ENCODE measurements at regions not wholly inside any gene's neighbourhood (a gene's known extent, or its start where the extent isn't known, plus 50 kb on each side); places are given as distances from the start of the nearest gene placed in this dataset.

DNA sequence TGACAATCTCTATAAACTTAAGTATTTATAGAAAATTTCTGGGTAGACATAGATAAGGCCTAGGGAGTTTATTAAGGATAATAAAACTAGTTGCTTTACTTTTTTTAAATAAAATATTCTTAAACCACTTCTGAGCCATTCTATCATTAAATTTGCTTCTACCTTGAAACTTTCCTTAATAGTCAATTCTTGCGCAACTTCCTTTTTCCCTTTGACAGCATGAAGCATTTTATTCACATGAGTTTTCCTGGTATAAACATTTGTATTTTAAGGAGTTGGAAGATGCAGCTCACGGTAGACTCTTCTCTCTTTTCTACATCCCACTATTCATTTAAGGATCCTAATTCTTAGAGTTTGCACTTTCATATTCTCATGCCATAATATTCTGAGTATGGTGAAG lies 75.8 kb upstream of the DPH5 start:
- H3K9me3 ChIP-seq, result no peaks in the 10 kb centered on the region
- no peak overlapping the region for H3K4me3 ChIP-seq
- H3K36me3 ChIP-seq (ENCODE audit: low read depth, missing control alignments), result no peaks in the 10 kb centered on the region
- 71 to 90% methylated on average over 2 of the region's 2 CpGs for WGBS, 2 donors
- DNase-seq, result no peak
- no peaks in the 10 kb centered on the region for H3K27me3 ChIP-seq
- no peaks in the 10 kb centered on the region for H3K4me1 ChIP-seq
- intact Hi-C loops (cut with DNase I; ENCODE audit: low total_unique reads), result no loop called here
- TF ChIP-seq POLR2A (IDR thresholded peaks at IDR 0.05), result no peak
- TF ChIP-seq, protein P1, sequence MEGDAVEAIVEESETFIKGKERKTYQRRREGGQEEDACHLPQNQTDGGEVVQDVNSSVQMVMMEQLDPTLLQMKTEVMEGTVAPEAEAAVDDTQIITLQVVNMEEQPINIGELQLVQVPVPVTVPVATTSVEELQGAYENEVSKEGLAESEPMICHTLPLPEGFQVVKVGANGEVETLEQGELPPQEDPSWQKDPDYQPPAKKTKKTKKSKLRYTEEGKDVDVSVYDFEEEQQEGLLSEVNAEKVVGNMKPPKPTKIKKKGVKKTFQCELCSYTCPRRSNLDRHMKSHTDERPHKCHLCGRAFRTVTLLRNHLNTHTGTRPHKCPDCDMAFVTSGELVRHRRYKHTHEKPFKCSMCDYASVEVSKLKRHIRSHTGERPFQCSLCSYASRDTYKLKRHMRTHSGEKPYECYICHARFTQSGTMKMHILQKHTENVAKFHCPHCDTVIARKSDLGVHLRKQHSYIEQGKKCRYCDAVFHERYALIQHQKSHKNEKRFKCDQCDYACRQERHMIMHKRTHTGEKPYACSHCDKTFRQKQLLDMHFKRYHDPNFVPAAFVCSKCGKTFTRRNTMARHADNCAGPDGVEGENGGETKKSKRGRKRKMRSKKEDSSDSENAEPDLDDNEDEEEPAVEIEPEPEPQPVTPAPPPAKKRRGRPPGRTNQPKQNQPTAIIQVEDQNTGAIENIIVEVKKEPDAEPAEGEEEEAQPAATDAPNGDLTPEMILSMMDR (IDR thresholded peaks at IDR 0.05), result no peak
- H3K27ac ChIP-seq, result no peak overlapping the region

DNA sequence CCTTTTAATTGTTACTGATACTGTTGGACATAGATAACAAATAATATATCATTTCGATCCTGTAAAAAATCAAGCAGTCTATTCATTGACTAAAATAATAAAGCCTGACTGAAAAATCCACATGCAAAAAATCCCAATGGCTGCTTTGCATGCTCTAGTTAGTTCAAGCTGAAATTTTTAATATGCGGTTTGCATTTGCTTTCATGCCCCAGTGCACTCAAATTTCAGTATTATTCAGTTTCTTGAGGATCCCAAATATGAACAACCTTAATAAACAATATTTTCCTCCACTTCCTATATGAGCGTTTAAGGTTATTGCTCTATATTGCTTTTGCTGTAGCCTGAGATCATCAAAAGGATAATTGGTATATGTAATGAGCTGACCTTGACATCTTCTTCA lies 75.1 kb upstream of the DPH5 start:
- TF ChIP-seq, protein P1 (IDR thresholded peaks at IDR 0.05), result no peak
- no peak for TF ChIP-seq POLR2A (IDR thresholded peaks at IDR 0.05)
- intact Hi-C loops (cut with DNase I; ENCODE audit: low total_unique reads), result no loop called here
- Histone ChIP-seq H3K27ac (no peak overlapping the region), H3K36me3 (ENCODE audit: low read depth, missing control alignments) (no peaks in the 10 kb centered on the region), H3K4me3 (no peak overlapping the region), H3K9me3 (no peaks in the 10 kb centered on the region), H3K4me1 (no peaks in the 10 kb centered on the region), H3K27me3 (no peaks in the 10 kb centered on the region)
- 79 to 83% methylated on average over 3 of the region's 3 CpGs for WGBS, 2 donors
- no peak for DNase-seq

DNA sequence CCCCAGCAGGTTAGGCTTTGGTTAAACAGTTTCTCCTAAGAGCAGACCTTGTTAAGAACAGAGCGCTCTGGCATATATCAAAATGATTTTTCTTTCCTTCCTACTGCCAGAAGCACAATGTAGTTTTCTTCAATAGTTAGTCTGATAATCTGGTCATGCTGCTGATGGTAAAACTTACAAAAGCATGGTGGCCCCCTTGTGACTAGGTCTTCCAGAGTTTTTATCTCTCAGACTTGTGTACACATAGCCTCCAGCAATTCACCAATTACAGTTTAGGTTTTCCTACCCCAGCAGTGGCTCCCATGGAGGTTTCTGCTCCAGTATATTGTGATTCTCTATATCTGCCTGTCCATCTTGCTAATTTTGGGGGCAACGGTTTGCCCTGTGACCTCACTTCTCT lies 73.3 kb upstream of the DPH5 start:
- Histone ChIP-seq H3K9me3 (no peaks in the 10 kb centered on the region), H3K4me3 (no peak overlapping the region), H3K27me3 (no peaks in the 10 kb centered on the region), H3K27ac (no peak overlapping the region), H3K36me3 (ENCODE audit: low read depth, missing control alignments) (no peaks in the 10 kb centered on the region), H3K4me1 (no peaks in the 10 kb centered on the region)
- intact Hi-C loops (cut with DNase I; ENCODE audit: low total_unique reads), result no loop called here
- WGBS, 2 donors, result 74 to 80% methylated on average over 2 of the region's 2 CpGs
- DNase-seq, result no peak
- TF ChIP-seq, protein P1 (IDR thresholded peaks at IDR 0.05), result no peak
- TF ChIP-seq POLR2A (IDR thresholded peaks at IDR 0.05), result no peak

DNA sequence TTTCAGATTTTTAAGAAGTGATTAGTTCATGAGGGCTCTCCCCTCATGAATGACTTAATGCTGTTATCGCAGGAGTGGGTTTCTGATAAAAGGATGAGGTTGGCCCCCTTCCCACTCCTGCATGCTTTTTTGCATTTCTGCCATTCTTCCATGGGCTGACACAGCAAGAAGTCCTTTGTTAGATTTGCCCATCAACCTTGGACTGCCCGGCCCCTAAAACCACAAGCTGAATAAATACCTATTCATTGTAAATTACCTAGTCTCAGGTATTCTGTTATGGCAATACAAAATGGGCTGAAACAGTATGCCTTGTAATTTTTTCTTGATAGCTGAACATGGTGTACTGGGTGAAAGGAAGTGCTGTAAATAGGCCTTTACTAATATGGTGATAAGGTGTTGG lies 72.7 kb upstream of the DPH5 start:
- intact Hi-C loops (cut with DNase I; ENCODE audit: low total_unique reads), result no loop called here
- TF ChIP-seq POLR2A (IDR thresholded peaks at IDR 0.05), result no peak
- TF ChIP-seq, protein P1 (IDR thresholded peaks at IDR 0.05), result no peak
- no peaks in the 10 kb centered on the region for H3K27me3 ChIP-seq
- DNase-seq, result no peak
- no peaks in the 10 kb centered on the region for H3K4me1 ChIP-seq
- H3K9me3 ChIP-seq, result no peaks in the 10 kb centered on the region
- no peaks in the 10 kb centered on the region for H3K36me3 ChIP-seq (ENCODE audit: low read depth, missing control alignments)
- WGBS, 2 donors, result 90 to 92% methylated on average over 2 of the region's 2 CpGs
- H3K27ac ChIP-seq, result no peak overlapping the region
- H3K4me3 ChIP-seq, result no peak overlapping the region

- no peaks in the 10 kb centered on the region for H3K9me3 ChIP-seq
- intact Hi-C loops (cut with DNase I; ENCODE audit: low total_unique reads), result no loop called here
- TF ChIP-seq, protein P1 (IDR thresholded peaks at IDR 0.05), result no peak
- TF ChIP-seq POLR2A (IDR thresholded peaks at IDR 0.05), result no peak
- no peak for DNase-seq
- no peak overlapping the region for H3K4me3 ChIP-seq
- no peak overlapping the region for H3K27ac ChIP-seq
- H3K27me3 ChIP-seq, result no peaks in the 10 kb centered on the region
- no peaks in the 10 kb centered on the region for H3K36me3 ChIP-seq (ENCODE audit: low read depth, missing control alignments)
- WGBS, 2 donors, result 82% methylated on average over 2 of the region's 2 CpGs
- H3K4me1 ChIP-seq, result no peaks in the 10 kb centered on the region
Measured at GRCh38 chr1:101089613-101090338, 64.2 kb upstream of the DPH5 start.
